Panc1 (cell line): ENCODE measurements at regions not wholly inside any gene's neighbourhood (a gene's known extent, or its start where the extent isn't known, plus 50 kb on each side); places are given as distances from the start of the nearest gene placed in this dataset.

Experiments
- ATAC-seq: fragments of 200-7000 bp; cut with Tn5 transposase; 2 replicates; pipeline ENCODE4 v1.9.1; 2020; ENCODE audit warnings: mild to moderate bottlenecking, moderate library complexity
- BruUV-seq: library from RNA; stranded (reverse); fragments of 400-500 nt; replicated peaks from 2 replicates; lab custom pipeline; 2021; lab: Mats Ljungman, UMichigan
- CTCF ChIA-PET: fragments of 300-600 bp; sonication (Branson Sonifier 250); formaldehyde crosslinking; loops from one replicate; lab custom pipeline; 2022; ENCODE audit warnings: antibody characterized with exemption; lab: Charles Lee
- POLR2A ChIA-PET: fragments of 300-600 bp; sonication (Branson Sonifier 250); formaldehyde crosslinking; loops from one replicate; lab custom pipeline; 2022; ENCODE audit warnings: antibody characterized with exemption; lab: Charles Lee
- DNase-seq: peaks from one replicate; pipeline ENCODE4 v3.0.0-alpha.2; 2010; ENCODE audit warnings: low read depth, low spot score
- H3K27ac ChIP-seq: 2 replicates; pipeline ENCODE4 v1.5.1; 2011; ENCODE audit warnings: mild to moderate bottlenecking, low read length, inconsistent platforms
- H3K27me3 ChIP-seq: fragments of 200-500 bp; sonication (Bioruptor generic); 2 replicates; pipeline ENCODE4 v1.6.0; 2014; ENCODE audit warnings: low read length, inconsistent platforms; ENCODE audit not compliant: control insufficient read depth, insufficient read depth
- H3K36me3 ChIP-seq: fragments of 200-500 bp; sonication (Bioruptor generic); 2 replicates; pipeline ENCODE4 v1.5.1; 2014; ENCODE audit warnings: inconsistent platforms, mild to moderate bottlenecking, low read length, moderate library complexity; ENCODE audit not compliant: control insufficient read depth, insufficient read depth
- H3K4me1 ChIP-seq: 2 replicates; pipeline ENCODE4 v1.5.1; 2011; ENCODE audit warnings: inconsistent platforms, mild to moderate bottlenecking, low read length, moderate library complexity; ENCODE audit not compliant: control insufficient read depth, insufficient read depth
- H3K4me3 ChIP-seq, 2 experiments: 2 replicates each; pipeline ENCODE4 v1.5.1; 2011 to 2012; ENCODE audit warnings: low read depth in 2 of 2, low read length in 2 of 2, mild to moderate bottlenecking in 2 of 2, inconsistent platforms in 1 of 2, moderate library complexity in 1 of 2
- H3K9me3 ChIP-seq: fragments of 200-500 bp; sonication (Bioruptor generic); 2 replicates; pipeline ENCODE4 v1.5.1; 2014; ENCODE audit warnings: low read depth, mild to moderate bottlenecking, inconsistent platforms, low read length, moderate library complexity; ENCODE audit not compliant: control insufficient read depth, insufficient read depth
- POLR2AphosphoS5 ChIP-seq: IDR thresholded peaks from 2 replicates; pipeline ENCODE4 v1.6.1; 2012; ENCODE audit warnings: mild to moderate bottlenecking, low read depth, low read length, moderate library complexity
- REST ChIP-seq, 2 experiments: IDR thresholded peaks; 2 replicates each; pipeline ENCODE4 v1.6.1; 2011 to 2012; ENCODE audit warnings: low read depth in 2 of 2, control low read depth in 1 of 2, low read length in 1 of 2, mild to moderate bottlenecking in 1 of 2, moderate library complexity in 1 of 2; ENCODE audit not compliant: insufficient read depth in 1 of 2
- SIN3A ChIP-seq: IDR thresholded peaks from 2 replicates; pipeline ENCODE4 v1.6.1; 2012; ENCODE audit warnings: low read depth, mild to moderate bottlenecking, low read length, moderate library complexity, borderline replicate concordance; ENCODE audit not compliant: insufficient read depth
- TCF7L2 ChIP-seq: IDR thresholded peaks from 2 replicates; pipeline ENCODE4 v1.6.1; 2011; ENCODE audit warnings: mild to moderate bottlenecking, low read depth, low read length, inconsistent platforms
- in situ Hi-C: cut with HindIII; loops from 2 replicates; pipeline ENCODE4 v1.10.0; 2016; ENCODE audit warnings: low sequenced_read_pairs, low pct_unique_long_range_greater_than_20kb
- intact Hi-C: fragments of 100-400 bp; cut with micrococcal nuclease; formaldehyde crosslinking; loops from one replicate; pipeline ENCODE4 v1.10.0; 2022; ENCODE audit not compliant: unreplicated experiment
- TF ChIP-seq, protein P1 (sequence below): fragments of 450-650 bp; IDR thresholded peaks from 2 replicates; pipeline ENCODE4 v1.5.1; 2017; ENCODE audit warnings: mild to moderate bottlenecking

- intact Hi-C loops, result no loop called here
- TF ChIP-seq POLR2AphosphoS5 (no peak), SIN3A (no peak), REST (IDR thresholded peaks at IDR 0.05; ENCODE audit: insufficient read depth in 1 of 2, low read depth in 2 of 2, low read length in 1 of 2) (no peak), TCF7L2 (no peak)
- TF ChIP-seq, protein P1, sequence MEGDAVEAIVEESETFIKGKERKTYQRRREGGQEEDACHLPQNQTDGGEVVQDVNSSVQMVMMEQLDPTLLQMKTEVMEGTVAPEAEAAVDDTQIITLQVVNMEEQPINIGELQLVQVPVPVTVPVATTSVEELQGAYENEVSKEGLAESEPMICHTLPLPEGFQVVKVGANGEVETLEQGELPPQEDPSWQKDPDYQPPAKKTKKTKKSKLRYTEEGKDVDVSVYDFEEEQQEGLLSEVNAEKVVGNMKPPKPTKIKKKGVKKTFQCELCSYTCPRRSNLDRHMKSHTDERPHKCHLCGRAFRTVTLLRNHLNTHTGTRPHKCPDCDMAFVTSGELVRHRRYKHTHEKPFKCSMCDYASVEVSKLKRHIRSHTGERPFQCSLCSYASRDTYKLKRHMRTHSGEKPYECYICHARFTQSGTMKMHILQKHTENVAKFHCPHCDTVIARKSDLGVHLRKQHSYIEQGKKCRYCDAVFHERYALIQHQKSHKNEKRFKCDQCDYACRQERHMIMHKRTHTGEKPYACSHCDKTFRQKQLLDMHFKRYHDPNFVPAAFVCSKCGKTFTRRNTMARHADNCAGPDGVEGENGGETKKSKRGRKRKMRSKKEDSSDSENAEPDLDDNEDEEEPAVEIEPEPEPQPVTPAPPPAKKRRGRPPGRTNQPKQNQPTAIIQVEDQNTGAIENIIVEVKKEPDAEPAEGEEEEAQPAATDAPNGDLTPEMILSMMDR, result no peak
- ChIA-PET CTCF (no interaction called here), POLR2A (no interaction called here)
- BruUV-seq, result no TSS peak
- Histone ChIP-seq H3K27ac (no peak overlapping the region), H3K36me3 (no peaks in the 10 kb centered on the region), H3K4me1 (0 out of 2 replicates have a peak, but pooled peaks cover 4% of the 10 kb centered on the region), H3K9me3 (no peaks in the 10 kb centered on the region), H3K4me3 (no peak overlapping the region), H3K27me3 (no peaks in the 10 kb centered on the region)
- in situ Hi-C loops, result no loop called here
- DNase-seq, result no peak
- no peak for ATAC-seq
Measured at GRCh38 chr7:131131746-131132431, 195.8 kb upstream of the MKLN1 start.

GRCh38 chr7:131139462-131139861 lies 188.2 kb upstream of the MKLN1 start:
- no peak for DNase-seq
- H3K27me3 ChIP-seq, result no peaks in the 10 kb centered on the region
- TF ChIP-seq SIN3A (no peak), TCF7L2 (no peak), POLR2AphosphoS5 (no peak)
- TF ChIP-seq, protein P1, result no peak
- intact Hi-C loops, result no loop called here
- ATAC-seq, result no peak
- no peak overlapping the region for H3K27ac ChIP-seq
- in situ Hi-C loops, result no loop called here
- no peaks in the 10 kb centered on the region for H3K36me3 ChIP-seq
- no peaks in the 10 kb centered on the region for H3K9me3 ChIP-seq
- POLR2A ChIA-PET, result no interaction called here
- H3K4me1 ChIP-seq, result 0 out of 2 replicates have a peak, but pooled peaks cover 4% of the 10 kb centered on the region
- CTCF ChIA-PET, result no interaction called here
- no TSS peak for BruUV-seq
- H3K4me3 ChIP-seq, result no peak overlapping the region
